Left ventricle myocardium inferior (tissue), 1 donor: ENCODE measurements at regions not wholly inside any gene's neighbourhood (a gene's known extent, or its start where the extent isn't known, plus 50 kb on each side); places are given as distances from the start of the nearest gene placed in this dataset.

Experiments used
- DNase-seq: peaks from one replicate; pipeline ENCODE4 v3.0.0-alpha.2; 2020
- H3K27ac ChIP-seq: fragments of 200-600 bp; replicated peaks from 2 replicates; pipeline ENCODE4 v1.8.0; 2021
- H3K27me3 ChIP-seq: fragments of 200-600 bp; 2 replicates; pipeline ENCODE4 v1.8.0; 2021; ENCODE audit warnings: low read depth
- H3K36me3 ChIP-seq: fragments of 200-600 bp; 2 replicates; pipeline ENCODE4 v1.8.0; 2021
- H3K4me1 ChIP-seq: fragments of 200-600 bp; 2 replicates; pipeline ENCODE4 v1.8.0; 2021
- H3K4me3 ChIP-seq: fragments of 200-600 bp; 2 replicates; pipeline ENCODE4 v1.8.0; 2021; ENCODE audit warnings: mild to moderate bottlenecking, moderate library complexity
- H3K9me3 ChIP-seq: fragments of 200-600 bp; replicated peaks from 2 replicates; pipeline ENCODE4 v1.8.0; 2021
- intact Hi-C: fragments of 100-400 bp; cut with micrococcal nuclease; formaldehyde crosslinking; loops from one replicate; pipeline ENCODE4 v1.11.0; 2022
- TF ChIP-seq, protein P1 (sequence below): fragments of 200-600 bp; IDR thresholded peaks from 2 replicates; pipeline ENCODE4 v1.8.0; 2021; ENCODE audit warnings: antibody characterized with exemption, mild to moderate bottlenecking, borderline replicate concordance
- donor health status: DM: no; HTN: yes; CAD: no; lungs with severe emphysema.

- intact Hi-C loops: no loop called here
- Histone ChIP-seq H3K27me3 (peaks cover 3% of the 10 kb centered on the region), H3K36me3 (no peaks in the 10 kb centered on the region), H3K4me3 (no peak overlapping the region), H3K9me3 (no peaks in the 10 kb centered on the region), H3K4me1 (peaks cover 38% of the 10 kb centered on the region), H3K27ac (no peak overlapping the region)
- no peak for DNase-seq
- TF ChIP-seq, protein P1, sequence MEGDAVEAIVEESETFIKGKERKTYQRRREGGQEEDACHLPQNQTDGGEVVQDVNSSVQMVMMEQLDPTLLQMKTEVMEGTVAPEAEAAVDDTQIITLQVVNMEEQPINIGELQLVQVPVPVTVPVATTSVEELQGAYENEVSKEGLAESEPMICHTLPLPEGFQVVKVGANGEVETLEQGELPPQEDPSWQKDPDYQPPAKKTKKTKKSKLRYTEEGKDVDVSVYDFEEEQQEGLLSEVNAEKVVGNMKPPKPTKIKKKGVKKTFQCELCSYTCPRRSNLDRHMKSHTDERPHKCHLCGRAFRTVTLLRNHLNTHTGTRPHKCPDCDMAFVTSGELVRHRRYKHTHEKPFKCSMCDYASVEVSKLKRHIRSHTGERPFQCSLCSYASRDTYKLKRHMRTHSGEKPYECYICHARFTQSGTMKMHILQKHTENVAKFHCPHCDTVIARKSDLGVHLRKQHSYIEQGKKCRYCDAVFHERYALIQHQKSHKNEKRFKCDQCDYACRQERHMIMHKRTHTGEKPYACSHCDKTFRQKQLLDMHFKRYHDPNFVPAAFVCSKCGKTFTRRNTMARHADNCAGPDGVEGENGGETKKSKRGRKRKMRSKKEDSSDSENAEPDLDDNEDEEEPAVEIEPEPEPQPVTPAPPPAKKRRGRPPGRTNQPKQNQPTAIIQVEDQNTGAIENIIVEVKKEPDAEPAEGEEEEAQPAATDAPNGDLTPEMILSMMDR: no peak
Measured at GRCh38 chr16:16867973-16868372, 489.0 kb downstream of the NPIPA7 start.

GRCh38 chr16:16868727-16869126 is 489.8 kb downstream of the NPIPA7 start:
- H3K4me1 ChIP-seq: peaks cover 31% of the 10 kb centered on the region
- TF ChIP-seq, protein P1: no peak
- no peaks in the 10 kb centered on the region for H3K9me3 ChIP-seq
- DNase-seq: no peak
- no peak overlapping the region for H3K27ac ChIP-seq
- H3K36me3 ChIP-seq: no peaks in the 10 kb centered on the region
- H3K4me3 ChIP-seq: no peak overlapping the region
- H3K27me3 ChIP-seq: peaks cover 3% of the 10 kb centered on the region
- intact Hi-C loops: no loop called here

- Histone ChIP-seq H3K4me3 (no peak overlapping the region), H3K27ac (no peak overlapping the region), H3K27me3 (peaks cover 3% of the 10 kb centered on the region), H3K36me3 (no peaks in the 10 kb centered on the region), H3K4me1 (peaks cover 21% of the 10 kb centered on the region), H3K9me3 (no peaks in the 10 kb centered on the region)
- intact Hi-C loops: no loop called here
- TF ChIP-seq, protein P1: no peak
- no peak for DNase-seq
Measured at GRCh38 chr16:16869746-16870145, 490.8 kb downstream of the NPIPA7 start.

DNA sequence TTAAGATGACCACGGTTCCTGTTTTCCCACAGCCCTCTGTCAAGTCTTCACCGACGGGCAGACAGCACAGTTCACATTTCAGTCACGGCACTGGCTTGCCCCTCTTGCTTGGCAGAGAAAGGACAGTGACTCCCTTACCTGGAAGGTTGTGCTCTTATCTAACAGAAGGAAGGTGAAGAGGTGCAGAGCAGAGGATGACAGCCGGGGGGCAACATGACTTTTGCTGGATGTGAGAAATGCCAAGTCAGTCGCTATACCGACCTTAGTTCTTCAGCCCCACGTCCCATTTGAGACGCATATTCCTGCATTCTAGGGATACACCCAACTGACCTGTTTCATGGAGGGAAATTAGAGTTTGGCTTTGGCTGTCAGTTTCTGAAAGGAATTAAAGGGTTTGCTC is 492.3 kb downstream of the NPIPA7 start:
- intact Hi-C loops: no loop called here
- Histone ChIP-seq H3K27me3 (peaks cover 3% of the 10 kb centered on the region), H3K36me3 (no peaks in the 10 kb centered on the region), H3K27ac (no peak overlapping the region), H3K9me3 (no peaks in the 10 kb centered on the region), H3K4me1 (peaks cover 8% of the 10 kb centered on the region), H3K4me3 (no peak overlapping the region)
- DNase-seq: no peak
- TF ChIP-seq, protein P1: no peak

- Histone ChIP-seq H3K9me3 (no peaks in the 10 kb centered on the region), H3K4me3 (no peak overlapping the region), H3K4me1 (no peaks in the 10 kb centered on the region), H3K27me3 (no peaks in the 10 kb centered on the region), H3K27ac (no peak overlapping the region), H3K36me3 (no peaks in the 10 kb centered on the region)
- TF ChIP-seq, protein P1: no peak
- intact Hi-C loops: no loop called here
- no peak for DNase-seq
Measured at GRCh38 chr16:16877061-16877460, 498.1 kb downstream of the NPIPA7 start.
